Inflammatory macrophage treated with lipopolysaccharide for 4 hours (primary cell): ENCODE measurements at regions not wholly inside any gene's neighbourhood (a gene's known extent, or its start where the extent isn't known, plus 50 kb on each side); places are given as distances from the start of the nearest gene placed in this dataset.

Experiments
- DNase-seq: peaks from one replicate; pipeline ENCODE4 v3.0.0-alpha.2; 2020

DNA sequence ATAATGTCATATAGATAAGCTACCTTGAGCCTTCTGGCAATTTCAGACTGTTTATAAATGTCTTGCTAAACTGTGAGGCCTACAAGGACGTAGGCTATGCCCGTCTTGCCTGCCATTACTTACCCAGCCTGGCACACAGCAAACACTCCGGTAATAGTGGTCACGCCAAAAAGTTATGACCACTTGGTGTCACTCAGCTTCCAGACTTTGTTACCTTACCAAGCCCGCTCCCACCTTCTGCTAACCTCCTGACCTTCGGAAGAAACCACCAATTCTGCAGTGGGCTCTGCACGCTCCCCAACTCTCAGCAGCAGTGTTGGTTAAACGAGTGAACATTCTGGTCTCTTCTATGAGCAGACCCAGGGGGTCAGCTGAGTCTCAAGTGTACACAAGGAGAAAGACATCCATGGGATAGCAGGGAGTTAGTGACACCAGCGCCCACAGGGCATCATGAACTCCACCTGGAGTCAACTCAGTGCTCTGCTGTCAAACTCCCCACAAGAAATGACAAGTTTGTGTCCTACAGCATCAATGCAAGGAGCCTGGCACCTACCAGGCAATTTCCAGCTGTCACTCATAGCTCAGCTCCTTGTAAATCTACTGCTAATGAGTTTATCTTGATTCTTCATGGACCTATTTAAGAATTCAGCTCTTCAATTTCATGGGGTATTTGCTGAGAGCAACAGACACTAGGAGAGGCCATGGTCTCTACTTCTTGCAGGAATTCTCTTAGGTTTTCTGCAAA, 119.9 kb downstream of the TTLL2 start:
- DNase-seq, result no peak

DNA sequence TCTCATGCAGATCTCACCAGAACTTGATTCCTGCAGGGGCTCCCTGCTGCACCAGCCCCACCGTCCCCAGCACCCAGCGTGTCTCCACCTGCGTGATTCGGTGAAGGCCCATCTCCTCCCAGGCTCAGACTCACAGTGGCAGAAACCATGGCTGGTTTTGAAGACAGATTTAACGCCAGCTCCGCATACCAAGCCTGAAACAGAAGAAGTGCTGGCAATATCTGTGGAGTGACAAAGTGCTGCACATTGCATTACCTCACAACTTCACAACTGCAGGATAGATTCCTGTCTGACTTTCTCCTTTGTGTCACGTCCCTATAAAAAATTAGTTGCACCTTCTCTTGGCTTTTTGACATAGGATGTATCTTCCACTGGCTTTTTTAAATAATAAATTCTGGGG, 120.7 kb downstream of the TTLL2 start:
- DNase-seq, result no peak

DNA sequence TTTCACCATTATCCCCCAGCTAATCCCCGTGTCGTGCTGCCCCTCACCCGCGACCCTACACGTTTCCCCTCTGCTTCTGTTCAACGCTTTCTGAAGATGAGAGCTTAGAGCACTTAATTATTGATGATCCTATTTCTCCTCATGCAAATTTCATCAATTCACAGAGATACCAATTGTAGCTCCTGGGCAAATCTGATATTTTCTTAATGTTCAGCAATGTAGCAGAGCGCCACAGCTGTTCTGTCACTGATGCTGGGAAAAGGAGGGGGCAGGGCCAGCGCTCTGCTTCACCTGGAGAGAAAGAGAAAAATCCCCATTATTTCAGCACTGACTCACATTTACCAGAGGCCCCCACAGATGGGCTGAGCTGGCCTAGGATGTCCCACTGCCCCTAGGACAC, 121.2 kb downstream of the TTLL2 start:
- no peak for DNase-seq

DNA sequence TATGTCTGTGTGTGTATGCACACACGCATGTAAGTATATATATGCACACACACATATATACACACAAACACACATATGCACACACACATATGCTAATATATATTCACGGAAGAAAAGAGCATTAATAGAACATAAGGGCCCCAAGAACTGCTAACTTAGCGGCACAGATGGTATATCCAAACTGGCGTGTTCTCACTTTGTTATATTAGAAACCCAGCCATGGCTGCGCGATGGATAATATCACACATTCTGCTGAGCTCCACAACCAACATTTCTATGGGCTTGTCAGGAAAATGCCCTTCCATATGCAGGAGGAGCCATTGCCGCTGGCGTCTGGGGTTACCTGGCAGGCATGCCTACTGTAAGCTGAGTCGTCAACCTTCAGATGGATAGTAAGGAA, 122.1 kb downstream of the TTLL2 start:
- no peak for DNase-seq

DNA sequence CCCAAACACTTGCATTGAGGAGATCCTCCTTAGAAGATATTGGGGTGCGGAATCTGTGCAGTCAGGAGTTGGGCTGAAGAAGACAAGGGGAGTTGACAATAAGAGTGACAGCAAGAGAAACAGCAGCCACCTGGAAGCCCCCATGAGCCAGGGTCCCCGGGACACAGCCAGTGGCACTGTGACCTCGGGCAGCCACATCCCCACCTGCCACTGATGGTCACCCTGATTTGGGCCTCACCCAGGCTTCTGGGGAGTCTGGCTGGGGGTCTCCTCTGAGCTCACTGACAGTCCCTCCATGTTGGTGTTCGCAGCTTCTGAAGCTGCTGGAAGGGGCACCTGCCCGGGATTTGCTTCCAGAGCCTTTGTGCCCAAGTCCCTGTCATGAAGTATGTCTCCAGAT, 123.5 kb downstream of the TTLL2 start:
- no peak for DNase-seq

DNA sequence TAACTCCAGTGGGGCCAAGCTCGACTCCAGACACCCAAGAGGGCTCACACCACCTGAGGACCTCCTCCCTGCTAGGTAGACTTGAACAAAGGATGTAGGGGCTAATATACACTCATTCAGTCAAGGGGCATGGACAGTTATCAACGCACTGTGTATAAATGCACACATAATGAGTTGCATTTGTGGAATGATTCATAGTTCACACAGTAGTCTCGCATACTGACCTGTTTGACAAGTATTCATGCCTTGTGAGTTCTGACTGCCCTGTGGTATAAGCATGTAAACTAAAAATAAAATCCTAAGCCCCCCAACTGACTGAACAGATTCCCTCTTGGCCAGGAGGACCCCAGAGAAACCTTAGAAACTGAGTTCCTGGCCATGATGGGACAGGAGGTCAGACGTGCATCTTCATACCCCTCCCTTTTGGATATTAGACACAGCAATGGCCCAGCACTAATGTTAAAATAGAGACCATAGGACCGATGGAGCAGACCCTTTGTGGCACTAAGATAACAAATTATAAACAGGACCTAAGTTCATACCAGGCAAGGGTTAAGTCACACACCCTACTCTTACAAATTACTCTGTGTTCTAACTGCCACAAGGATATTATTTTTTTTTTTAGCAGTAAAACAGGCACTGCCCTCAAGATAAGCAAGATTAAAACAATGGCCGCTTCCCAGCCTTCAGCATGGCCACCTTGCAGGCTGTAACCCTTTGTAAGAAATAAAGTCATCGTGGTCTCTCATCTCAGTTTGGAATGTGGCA, 124.4 kb downstream of the TTLL2 start:
- DNase-seq, result no peak

DNA sequence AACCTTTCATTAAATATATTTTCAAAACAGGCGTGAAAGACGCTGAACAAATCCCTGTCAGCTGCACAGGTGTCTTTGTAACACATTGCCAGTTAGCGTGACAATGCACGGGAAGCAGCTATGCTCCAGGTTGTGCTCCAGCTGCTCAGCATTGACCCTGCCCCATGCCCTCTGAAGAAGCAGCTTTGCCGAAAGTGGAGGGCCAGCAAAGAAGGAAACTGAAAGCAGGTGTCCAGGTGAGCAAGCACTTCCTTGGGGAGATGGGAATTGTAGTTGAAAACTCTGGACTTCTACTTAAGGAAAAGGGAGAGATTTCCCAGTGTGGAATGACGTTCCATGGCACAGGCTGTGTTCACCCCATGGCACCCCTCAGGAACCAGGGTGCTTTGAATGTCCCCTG, 125.7 kb downstream of the TTLL2 start:
- DNase-seq, result no peak

DNA sequence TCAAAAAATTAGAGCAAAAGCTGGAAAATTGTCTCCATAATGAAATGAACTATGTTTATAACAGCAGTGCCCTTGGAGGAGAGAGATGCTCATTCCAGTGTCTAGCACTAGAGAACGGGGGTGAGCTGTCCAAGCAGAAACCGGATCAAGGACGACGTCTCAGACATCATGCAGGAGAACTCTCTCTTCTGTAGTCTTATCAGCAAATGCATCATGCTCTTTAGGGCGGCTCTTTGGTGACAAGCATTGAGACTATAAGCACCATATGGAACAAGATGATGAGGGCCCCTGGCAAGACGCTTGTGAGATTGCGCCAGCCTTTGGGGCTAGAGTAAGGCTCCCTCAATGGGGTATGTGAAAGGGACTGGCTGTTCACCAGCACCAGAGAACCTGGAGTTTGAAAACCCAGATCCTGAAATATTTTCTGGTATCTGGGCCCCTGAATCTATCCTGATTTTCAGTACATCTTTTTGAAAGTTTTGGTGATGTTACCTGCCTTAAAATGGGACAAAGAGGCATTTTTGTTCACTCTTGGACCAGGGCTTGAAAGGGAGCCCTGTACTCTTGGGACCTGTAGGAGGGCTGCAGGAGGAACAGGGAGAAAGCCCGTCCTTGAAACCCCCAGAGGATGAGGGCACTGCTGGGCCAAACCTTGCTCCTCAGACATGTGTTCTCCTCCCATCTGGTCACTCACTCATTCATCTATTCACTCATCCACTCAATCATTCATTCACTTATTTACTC, 127.6 kb downstream of the TTLL2 start:
- DNase-seq, result no peak

DNA sequence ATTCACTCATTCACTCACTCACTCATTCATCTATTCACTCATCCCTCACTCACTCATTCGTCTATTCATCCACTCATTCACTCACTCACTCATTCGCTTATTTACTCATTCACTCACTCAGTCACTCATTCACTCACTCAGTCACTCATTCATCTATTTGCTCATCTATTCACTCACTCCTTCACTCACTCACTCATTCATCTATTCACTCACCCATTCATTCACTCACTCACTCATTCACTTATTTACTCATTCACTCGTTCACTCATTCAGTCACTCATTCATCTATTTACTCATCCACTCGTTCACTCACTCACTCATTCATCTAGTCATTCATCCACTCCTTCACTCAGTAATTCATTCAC, 128.2 kb downstream of the TTLL2 start:
- DNase-seq, result no peak

DNA sequence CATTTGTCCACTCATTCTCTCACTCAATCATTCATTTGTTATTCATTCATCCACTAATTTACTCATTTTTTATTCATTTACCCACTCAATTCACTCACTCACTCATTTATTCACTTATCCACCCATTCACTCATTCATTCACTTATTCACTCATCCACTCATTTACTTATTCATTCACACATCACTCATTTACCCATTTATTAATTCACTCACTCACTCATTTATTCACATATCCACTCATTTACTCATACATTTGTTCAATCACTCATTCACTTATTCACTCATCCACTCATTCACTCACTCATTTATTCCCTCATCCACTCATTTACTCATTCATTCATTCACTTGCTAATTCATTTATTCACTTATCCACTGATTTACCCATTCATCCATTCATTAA, 129.1 kb downstream of the TTLL2 start:
- DNase-seq, result no peak

DNA sequence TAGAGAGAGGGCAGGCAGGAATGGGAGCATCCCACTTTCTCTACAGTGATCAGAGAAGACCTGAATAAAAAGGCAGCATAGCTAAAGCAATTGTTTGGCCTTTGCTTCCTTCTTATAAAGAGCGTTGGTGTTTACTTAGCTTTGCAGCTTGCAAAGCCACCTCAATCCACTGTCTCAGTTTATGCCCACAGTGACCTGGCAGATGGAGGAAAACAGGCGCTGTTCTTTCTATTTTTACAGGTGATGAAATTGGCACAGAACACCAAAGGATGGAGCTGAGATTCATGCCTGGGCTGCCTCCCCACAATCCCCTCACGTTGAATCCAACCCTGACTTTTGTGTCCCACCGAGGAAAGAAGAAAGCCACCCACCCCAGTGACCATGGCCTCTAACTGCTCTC, 130.5 kb downstream of the TTLL2 start:
- no peak for DNase-seq

DNA sequence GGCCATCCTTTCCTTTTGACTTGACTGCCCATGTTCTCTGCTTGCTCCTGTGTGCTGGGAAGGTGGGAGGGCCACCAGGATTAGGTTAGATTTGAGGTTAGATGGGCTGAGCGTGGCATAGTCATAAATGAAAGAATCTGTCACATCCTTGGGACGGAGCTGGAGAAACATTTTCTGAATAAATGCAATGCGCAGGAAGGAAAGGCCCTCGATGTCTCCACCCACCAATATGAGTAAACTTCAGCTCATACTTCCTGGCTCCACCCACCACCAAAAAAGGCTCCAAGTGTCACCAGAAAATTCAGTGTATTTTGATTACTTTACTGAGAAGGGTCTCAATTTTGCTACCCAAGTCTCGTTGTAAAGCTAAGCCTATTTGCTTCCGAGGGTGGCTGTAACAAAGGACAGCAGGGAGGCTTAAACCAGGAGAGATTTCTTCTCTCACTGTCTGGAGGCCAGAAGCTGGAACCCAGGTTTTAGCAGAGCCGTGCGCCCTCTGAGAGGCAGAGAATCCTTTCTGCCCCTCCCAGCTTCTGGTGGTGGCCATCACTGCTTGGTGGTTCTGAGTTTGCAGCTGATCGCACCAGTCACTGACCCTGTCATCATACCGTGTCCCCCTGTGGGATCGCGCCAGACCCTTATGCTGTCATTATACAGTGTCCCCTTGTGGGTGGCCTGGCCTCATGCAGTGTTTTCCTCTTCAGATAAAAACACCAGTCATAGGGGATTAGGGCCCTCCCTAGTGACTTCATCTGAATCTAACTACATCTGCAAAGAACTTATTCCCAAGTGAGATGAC, 137.8 kb downstream of the TTLL2 start:
- DNase-seq, result no peak

DNA sequence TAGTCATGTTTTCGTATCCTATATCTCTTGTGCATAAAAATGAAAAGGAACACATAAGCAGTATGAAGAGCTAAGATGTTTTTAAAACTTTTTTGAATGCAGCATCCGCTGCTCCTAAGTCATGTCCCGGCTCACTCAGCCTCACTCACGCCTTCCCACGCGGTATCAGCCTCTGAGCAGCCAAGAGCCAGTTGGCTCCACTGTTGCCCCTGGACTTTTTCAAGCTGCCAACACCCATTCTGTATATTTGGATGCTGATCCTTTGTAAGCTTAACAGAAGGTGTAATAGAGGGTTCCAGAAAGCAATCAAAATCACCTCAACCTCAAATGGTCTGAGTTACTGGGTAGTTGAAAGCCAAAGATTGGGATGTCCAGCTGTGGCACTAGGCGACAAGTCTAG, 139.3 kb downstream of the TTLL2 start:
- DNase-seq, result no peak

DNA sequence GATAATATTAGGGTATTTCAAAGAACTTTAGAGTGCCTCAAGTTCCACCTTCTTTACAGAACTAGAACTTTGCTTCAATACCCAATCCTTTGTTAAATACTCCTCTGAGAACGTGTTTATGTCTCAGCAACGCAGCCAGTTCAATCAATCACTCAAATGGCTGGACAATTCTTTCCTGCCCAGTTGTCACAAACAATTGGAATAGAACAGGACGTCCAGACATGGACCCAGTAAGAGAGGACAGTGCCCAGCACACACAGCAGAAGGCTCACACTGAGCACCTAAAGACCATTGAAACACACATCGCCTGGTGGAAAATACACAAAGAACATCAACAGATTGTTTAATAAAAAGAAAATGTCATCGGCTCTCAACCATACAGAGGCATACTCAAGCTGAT, 140.6 kb downstream of the TTLL2 start:
- DNase-seq, result no peak

DNA sequence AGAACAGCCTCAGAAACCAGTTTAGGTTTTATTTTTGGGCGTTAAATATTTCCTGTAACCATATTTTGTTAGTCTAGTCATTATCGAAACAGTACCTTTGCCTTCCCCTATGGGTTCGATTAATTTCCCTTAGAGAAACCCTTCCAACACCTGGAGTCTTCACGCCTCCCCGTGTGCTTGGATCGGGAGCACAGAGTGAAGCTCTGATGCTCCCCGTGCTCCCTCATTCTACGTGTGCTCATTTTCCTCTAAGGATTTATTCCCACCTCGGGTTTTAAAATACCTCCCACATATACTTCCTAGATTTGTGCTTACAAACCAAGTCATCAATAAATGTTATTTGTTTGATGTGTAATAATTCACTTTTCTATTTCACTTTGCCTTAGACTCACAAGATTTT, 142.4 kb downstream of the TTLL2 start:
- DNase-seq, result no peak

DNA sequence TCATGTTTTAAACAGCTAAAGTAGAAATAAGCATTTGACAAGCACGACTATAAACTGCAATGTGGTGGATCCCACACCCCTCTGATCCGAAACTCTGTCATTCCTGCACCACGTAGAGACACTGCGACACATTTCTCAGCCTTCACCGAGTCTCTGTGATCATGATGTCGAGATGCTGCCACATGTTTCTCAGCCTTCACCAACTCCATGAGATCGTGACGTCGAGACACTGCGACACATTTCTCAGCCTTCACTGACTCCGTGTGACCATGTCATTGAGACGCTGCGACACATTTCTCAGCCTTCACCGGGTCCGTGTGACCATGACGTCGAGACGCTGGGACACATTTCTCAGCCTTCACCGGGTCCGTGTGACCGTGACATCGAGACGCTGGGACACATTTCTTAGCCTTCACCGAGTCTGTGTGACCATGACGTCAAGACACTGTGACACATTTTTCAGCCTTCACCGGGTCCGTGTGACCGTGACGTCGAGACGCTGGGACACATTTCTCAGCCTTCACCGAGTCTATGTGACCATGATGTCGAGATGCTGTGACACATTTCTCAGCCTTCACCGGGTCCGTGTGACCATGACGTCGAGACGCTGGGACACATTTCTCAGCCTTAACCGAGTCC, 143.0 kb downstream of the TTLL2 start:
- DNase-seq, result no peak

DNA sequence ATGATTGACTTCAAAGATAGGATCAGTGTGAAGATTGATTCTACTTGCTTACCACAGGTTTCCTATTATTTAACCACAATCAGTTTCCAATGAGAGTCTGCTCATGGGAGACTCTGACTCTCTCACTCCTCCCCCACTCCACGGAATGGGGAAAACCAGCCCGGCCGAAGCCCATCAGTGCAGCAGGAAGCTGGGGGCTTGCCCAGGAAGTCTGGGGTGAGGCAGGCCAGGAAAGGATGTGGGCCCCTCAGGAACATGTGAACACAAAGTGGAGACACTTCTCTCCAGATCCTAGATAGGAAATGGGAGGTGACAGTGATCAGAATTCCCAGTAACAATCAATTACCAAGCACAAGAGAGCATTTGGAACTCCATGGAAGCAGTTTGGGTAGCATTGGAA, 144.2 kb downstream of the TTLL2 start:
- no peak for DNase-seq

DNA sequence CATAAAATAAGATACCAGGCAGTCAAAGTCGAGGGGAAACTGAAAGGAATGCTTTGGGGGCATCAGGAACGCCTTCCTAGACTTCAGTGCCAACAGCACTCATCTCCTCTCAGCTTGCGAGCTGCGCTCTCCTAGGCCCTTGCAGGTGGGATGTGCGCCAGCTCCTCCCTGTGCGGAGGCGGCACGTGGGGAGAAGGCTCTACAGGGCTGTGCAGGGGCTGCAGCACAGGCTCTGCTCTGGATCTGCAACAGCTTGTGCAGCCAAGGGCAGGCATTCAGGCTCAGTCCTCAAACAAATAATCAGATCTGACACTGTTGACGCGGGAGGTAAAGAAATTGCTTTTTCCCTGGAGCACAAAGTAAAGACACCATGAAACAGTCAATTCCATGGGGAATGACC, 144.8 kb downstream of the TTLL2 start:
- no peak for DNase-seq

DNA sequence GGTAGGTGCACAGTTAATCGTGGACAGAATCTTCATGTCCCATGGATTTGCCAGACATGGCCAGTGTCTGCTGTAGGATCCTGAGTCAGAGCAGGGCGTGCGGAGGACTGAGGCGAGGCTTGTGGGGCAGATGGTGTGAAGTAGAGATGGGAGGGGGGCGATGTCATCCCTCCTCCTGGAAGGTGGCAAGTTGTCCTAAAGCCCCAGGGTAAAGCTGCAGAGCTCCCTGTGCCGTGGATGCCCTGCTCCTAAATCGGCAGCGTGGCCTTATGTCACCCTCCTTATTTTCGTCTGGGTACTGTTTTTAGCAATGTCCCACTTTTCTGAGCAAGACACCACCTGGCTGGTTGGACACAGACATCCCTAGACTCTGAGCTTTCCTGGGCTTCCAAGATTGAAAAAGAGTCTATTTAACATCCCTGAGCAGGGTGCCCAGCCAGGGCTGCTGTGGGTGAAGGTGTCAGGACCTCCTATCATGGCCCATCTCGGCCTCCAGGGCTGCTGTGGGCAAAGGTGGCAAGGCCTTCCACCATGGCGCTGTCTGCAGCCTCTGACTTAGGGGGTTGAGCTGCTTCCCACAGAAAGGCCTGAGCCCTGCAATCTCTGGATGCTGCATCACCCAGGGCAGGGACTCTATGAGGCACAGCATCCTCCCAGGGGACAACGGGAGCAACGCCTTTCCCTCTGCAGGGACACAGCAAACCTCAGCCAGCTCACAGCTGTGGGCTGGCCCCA, 145.4 kb downstream of the TTLL2 start:
- no peak for DNase-seq

DNA sequence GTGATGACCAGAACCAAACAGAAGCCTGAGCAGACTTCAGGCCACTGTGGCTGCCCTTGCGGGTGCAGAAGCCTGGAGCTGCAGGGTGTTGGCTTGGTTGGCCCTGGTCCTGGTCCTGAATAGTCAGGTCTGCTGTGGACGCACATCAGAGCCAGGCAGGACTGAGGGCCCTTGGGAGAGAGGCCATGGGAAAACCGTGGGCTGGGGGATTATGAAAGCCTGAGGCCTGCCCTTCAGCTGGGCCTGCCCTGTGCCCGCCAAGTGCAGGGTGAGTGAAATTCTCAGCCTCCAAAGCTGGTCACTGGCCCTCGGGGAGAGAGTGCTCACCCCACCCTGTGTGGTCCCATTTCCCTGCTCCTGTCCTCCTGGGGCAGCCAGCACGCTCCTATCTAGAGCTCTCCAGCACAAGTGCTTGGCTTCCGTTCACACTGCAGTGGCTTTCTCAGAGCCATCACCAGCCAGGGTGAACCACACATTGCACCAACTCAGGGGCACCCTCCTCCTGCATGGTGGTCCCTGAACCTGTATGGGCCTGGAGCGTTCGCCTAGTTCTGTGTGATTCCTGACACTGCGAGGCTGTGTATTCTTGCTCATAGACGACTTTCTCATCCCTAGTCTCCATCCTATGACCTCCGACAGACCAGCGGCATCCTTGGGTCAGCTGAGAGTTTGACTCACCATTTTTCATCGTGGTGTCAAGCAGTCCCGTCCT, 146.1 kb downstream of the TTLL2 start:
- DNase-seq, result no peak

DNA sequence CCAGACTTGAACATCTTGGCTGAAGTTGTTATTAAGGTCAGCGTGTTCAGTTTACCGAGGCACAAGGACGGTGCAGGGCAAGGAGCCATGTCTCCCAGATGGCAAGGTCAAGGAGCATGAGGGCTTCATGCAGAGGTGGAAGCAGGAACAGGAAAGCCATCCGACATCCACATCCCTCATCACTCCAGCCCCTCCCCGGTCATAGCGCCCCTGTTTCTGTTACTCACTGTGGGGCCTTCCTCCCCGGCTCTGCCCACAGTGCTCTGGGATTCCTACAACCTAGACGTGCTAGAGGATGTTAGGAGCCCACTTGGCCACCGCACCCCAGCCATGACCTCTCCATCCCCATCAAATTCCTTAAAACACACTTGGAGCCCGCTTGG, 146.7 kb downstream of the TTLL2 start:
- DNase-seq, result no peak
